Adrenal gland (tissue), 9 donors: ENCODE measurements at regions not wholly inside any gene's neighbourhood (a gene's known extent, or its start where the extent isn't known, plus 50 kb on each side); places are given as distances from the start of the nearest gene placed in this dataset.

Experiments used
- DNase-seq, 7 donors: peaks; one replicate each; pipeline ENCODE4 v3.0.0-alpha.2; 2019 to 2020
- H3K27ac ChIP-seq, 5 donors: fragments of 200-600 bp; sonication (generic) in 4 of 5; 1 replicate in 3 of 5; 2 replicates in 2 of 5; pipeline versions ENCODE4 v1.5.1 to v1.8.0; 2016 to 2020; ENCODE audit warnings: mild to moderate bottlenecking in 1 of 5
- H3K27me3 ChIP-seq: fragments of 200-600 bp; 2 replicates; pipeline ENCODE4 v1.8.0; 2021
- H3K36me3 ChIP-seq, 2 donors: fragments of 200-600 bp; replicated peaks in 1 of 2; 1 replicate in 1 of 2; 2 replicates in 1 of 2; pipeline versions ENCODE4 v1.5.1 to v1.8.0; 2018 to 2022
- H3K4me1 ChIP-seq, 2 donors: fragments of 200-600 bp; replicated peaks in 1 of 2; 1 replicate in 1 of 2; 2 replicates in 1 of 2; pipeline versions ENCODE4 v1.5.1 to v1.8.0; 2018 to 2021
- H3K4me3 ChIP-seq, 4 donors: fragments of 200-600 bp; sonication (generic) in 3 of 4; one replicate each; pipeline ENCODE4 v1.5.1; 2016 to 2018
- H3K9me3 ChIP-seq, 3 donors: fragments of 200-600 bp; sonication (generic) in 1 of 3; replicated peaks in 1 of 3; 1 replicate in 2 of 3; 2 replicates in 1 of 3; pipeline versions ENCODE4 v1.5.1 to v1.8.0; 2016 to 2021
- POLR2A ChIP-seq, 2 donors: fragments of 450-650 bp; IDR thresholded peaks; one replicate each; pipeline ENCODE4 v1.6.1; 2017; ENCODE audit warnings: antibody characterized with exemption in 2 of 2, mild to moderate bottlenecking in 2 of 2, moderate library complexity in 1 of 2
- WGBS, 4 donors: extraction: QIAGEN DNeasy Blood & Tissue Kit in 2 of 4; methylation state at CpG; one replicate each; pipeline versions ENCODE4 v1.1.5 to v1.1.7; 2013 to 2017; 5-methylcytosine and 5-hydroxymethylcytosine counted together
- intact Hi-C, 2 donors: fragments of 100-400 bp; cut with DNase I; formaldehyde crosslinking; loops; one replicate each; pipeline versions ENCODE4 v1.14.1 to v1.15.0; 2022 to 2023
- TF ChIP-seq, protein P1 (sequence below), 6 experiments: fragments of 450-650 bp in 4 of 6; fragments of 200-600 bp in 2 of 6; sonication (generic) in 1 of 6; IDR thresholded peaks; 1 replicate in 5 of 6; 2 replicates in 1 of 6; pipeline versions ENCODE4 v1.5.1 to v1.8.0; 2016 to 2021; ENCODE audit warnings: antibody characterized with exemption in 6 of 6, mild to moderate bottlenecking in 2 of 6, moderate library complexity in 1 of 6
- donor health status: healthy with polysubstance abuse.
- donor health status: Bipolar disorder and iron deficiency.
- donor health status: DM: yes; HTN: yes; CAD: no.
- donor health status: DM: no; HTN: no; CAD: no.
- donor health status: DM: no; HTN: no; CAD: no.

- 1 to 2% (median 1%) methylated on average over 41 to 58 of the region's 58 CpGs for WGBS, 4 donors
- Histone ChIP-seq H3K4me1 (peaks cover 6 to 22% of the 10 kb centered on the region in 2 donors), H3K27ac (peak overlapping the region in 4 of 5 donors; percentile 77 to 94 (median 88))
Measured at GRCh38 chr18:26655525-26656430, 107.4 kb upstream of the KCTD1 start.

GRCh38 chr18:26654616-26655524 is 106.5 kb upstream of the KCTD1 start:
- Histone ChIP-seq H3K27ac (peak overlapping the region in 3 of 5 donors; percentile 86 to 94 (median 90)), H3K9me3 (no peaks in the 10 kb centered on the region), H3K27me3 (no peaks in the 10 kb centered on the region), H3K36me3 (no peaks in the 10 kb centered on the region), H3K4me1 (peaks cover 6 to 28% of the 10 kb centered on the region in 2 donors), H3K4me3 (peak overlapping the region in 1 of 4 donors; percentile 68)
- TF ChIP-seq, protein P1, sequence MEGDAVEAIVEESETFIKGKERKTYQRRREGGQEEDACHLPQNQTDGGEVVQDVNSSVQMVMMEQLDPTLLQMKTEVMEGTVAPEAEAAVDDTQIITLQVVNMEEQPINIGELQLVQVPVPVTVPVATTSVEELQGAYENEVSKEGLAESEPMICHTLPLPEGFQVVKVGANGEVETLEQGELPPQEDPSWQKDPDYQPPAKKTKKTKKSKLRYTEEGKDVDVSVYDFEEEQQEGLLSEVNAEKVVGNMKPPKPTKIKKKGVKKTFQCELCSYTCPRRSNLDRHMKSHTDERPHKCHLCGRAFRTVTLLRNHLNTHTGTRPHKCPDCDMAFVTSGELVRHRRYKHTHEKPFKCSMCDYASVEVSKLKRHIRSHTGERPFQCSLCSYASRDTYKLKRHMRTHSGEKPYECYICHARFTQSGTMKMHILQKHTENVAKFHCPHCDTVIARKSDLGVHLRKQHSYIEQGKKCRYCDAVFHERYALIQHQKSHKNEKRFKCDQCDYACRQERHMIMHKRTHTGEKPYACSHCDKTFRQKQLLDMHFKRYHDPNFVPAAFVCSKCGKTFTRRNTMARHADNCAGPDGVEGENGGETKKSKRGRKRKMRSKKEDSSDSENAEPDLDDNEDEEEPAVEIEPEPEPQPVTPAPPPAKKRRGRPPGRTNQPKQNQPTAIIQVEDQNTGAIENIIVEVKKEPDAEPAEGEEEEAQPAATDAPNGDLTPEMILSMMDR (IDR thresholded peaks at IDR 0.05): no peak
- TF ChIP-seq POLR2A (IDR thresholded peaks at IDR 0.05): no peak
- peak in 1 of 7 donors; percentile 8 for DNase-seq
- intact Hi-C loops: loop anchor here in 1 of 2 donors (10.0 kb wide), 1 partner anchor 90 kb away; no protein-coding TSS in a partner anchor
- 6 to 14% (median 13%) methylated on average over 12 of the region's 12 CpGs for WGBS, 4 donors

More at GRCh38 chr18:26655525-26656430, 107.4 kb upstream of the KCTD1 start:
- DNase-seq: peak; percentile 66 to 82 (median 74)
- Histone ChIP-seq H3K9me3 (no peaks in the 10 kb centered on the region), H3K27me3 (no peaks in the 10 kb centered on the region), H3K4me3 (peak overlapping the region in 3 of 4 donors; percentile 8 to 92 (median 68)), H3K36me3 (no peaks in the 10 kb centered on the region)
- TF ChIP-seq POLR2A (IDR thresholded peaks at IDR 0.05): peak in 1 of 2 donors; percentile 25
- TF ChIP-seq, protein P1 (IDR thresholded peaks at IDR 0.05): peak in 5 of 6 experiments; percentile 10 to 36 (median 30)
- intact Hi-C loops: loop anchor here in 1 of 2 donors (10.0 kb wide), 1 partner anchor 89 kb away; no protein-coding TSS in a partner anchor

DNA sequence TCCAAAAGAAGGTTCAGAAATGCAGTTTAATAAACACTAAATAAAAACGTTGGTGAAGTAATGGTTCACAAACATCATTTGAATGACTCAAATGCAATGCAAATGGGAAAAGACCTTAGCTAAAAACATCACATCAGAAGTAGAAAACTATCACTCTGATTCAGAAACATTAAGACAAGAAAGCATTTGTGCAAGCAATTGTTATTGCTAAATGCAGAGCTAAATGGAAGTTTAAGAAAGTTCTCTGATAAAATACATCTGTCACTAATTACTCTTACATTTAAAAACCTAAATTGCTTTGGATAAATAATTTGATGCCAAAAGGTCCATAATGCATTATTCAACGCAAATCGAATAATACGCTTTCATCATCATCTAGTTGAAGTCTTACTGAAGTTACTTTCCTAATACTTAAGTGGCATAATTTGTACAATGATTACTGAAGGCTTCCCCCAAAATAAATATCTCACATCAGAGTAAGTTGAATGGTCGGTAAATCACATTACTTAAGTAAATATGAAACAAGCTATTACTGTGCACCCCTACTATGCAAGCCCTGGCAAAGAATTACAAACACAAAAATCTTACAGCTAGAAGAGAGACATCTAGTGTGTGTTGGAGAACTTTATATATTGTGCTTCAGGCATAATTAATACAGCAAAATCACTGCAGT is 105.7 kb upstream of the KCTD1 start:
- WGBS, 4 donors: 45 to 58% (median 55%) methylated on average over 5 of the region's 5 CpGs
- TF ChIP-seq, protein P1 (IDR thresholded peaks at IDR 0.05): no peak
- TF ChIP-seq POLR2A (IDR thresholded peaks at IDR 0.05): no peak
- H3K4me1 ChIP-seq: peaks cover 6 to 30% of the 10 kb centered on the region in 2 donors
- H3K27me3 ChIP-seq: no peaks in the 10 kb centered on the region
- H3K9me3 ChIP-seq: no peaks in the 10 kb centered on the region
- DNase-seq: no peak
- H3K4me3 ChIP-seq: no peak overlapping the region
- H3K36me3 ChIP-seq: no peaks in the 10 kb centered on the region
- intact Hi-C loops: loop anchor here in 1 of 2 donors (10.0 kb wide), 1 partner anchor 91 kb away; no protein-coding TSS in a partner anchor
- H3K27ac ChIP-seq: peak overlapping the region in 1 of 5 donors; percentile 94
